Body of pancreas (tissue), 4 donors: ENCODE measurements at regions not wholly inside any gene's neighbourhood (a gene's known extent, or its start where the extent isn't known, plus 50 kb on each side); places are given as distances from the start of the nearest gene placed in this dataset.

Experiments
- ATAC-seq: fragments of 150-250 bp; one replicate; pipeline ENCODE4 v1.9.1; 2016
- DNase-seq, 4 donors: peaks; one replicate each; pipeline ENCODE4 v3.0.0-alpha.2; 2019
- H3K27ac ChIP-seq, 4 donors: fragments of 200-600 bp; sonication (generic); 1 replicate in 3 of 4; 2 replicates in 1 of 4; pipeline versions ENCODE4 v1.5.1 to v1.6.1; 2016 to 2019; ENCODE audit warnings: mild to moderate bottlenecking in 1 of 4, mixed read lengths in 1 of 4, moderate library complexity in 1 of 4
- H3K27me3 ChIP-seq, 2 donors: fragments of 200-600 bp; sonication (generic); one replicate each; pipeline ENCODE4 v1.6.0; 2016; ENCODE audit warnings: mild to moderate bottlenecking in 1 of 2
- H3K36me3 ChIP-seq, 2 donors: fragments of 200-600 bp; sonication (generic); replicated peaks in 1 of 2; 2 replicates each; pipeline ENCODE4 v1.5.1; 2016; ENCODE audit warnings: low read depth in 2 of 2; ENCODE audit not compliant: insufficient read depth in 1 of 2
- H3K4me1 ChIP-seq: fragments of 200-600 bp; sonication (generic); one replicate; pipeline ENCODE4 v1.6.0; 2016
- H3K4me3 ChIP-seq, 2 donors: fragments of 200-600 bp; sonication (generic); 1 replicate in 1 of 2; 2 replicates in 1 of 2; pipeline ENCODE4 v1.5.1; 2016 to 2019
- H3K9me3 ChIP-seq, 3 donors: fragments of 200-600 bp; sonication (generic); 1 replicate in 2 of 3; 2 replicates in 1 of 3; pipeline ENCODE4 v1.5.1; 2016
- POLR2A ChIP-seq, 3 donors: fragments of 450-650 bp; IDR thresholded peaks; one replicate each; pipeline ENCODE4 v1.6.1; 2016; ENCODE audit warnings: antibody characterized with exemption in 3 of 3, mild to moderate bottlenecking in 2 of 3
- WGBS, 2 donors: methylation state at CpG; one replicate each; pipeline ENCODE4 v1.1.5; 2017; 5-methylcytosine and 5-hydroxymethylcytosine counted together
- intact Hi-C: fragments of 100-400 bp; cut with DNase I; formaldehyde crosslinking; loops from one replicate; pipeline ENCODE4 v1.15.1; 2023
- TF ChIP-seq, protein P1 (sequence below), 7 experiments: fragments of 450-650 bp in 4 of 7; fragments of 200-600 bp in 3 of 7; sonication (generic) in 3 of 7; IDR thresholded peaks; one replicate each; pipeline ENCODE4 v1.5.1; 2016 to 2019; ENCODE audit warnings: antibody characterized with exemption in 7 of 7

GRCh38 chr2:52686935-52687334 is 1080.7 kb upstream of the CHAC2 start:
- no peak overlapping the region for H3K27ac ChIP-seq
- no peaks in the 10 kb centered on the region for H3K27me3 ChIP-seq
- intact Hi-C loops = no loop called here
- no peaks in the 10 kb centered on the region for H3K4me1 ChIP-seq
- H3K4me3 ChIP-seq = no peak overlapping the region
- TF ChIP-seq POLR2A (IDR thresholded peaks at IDR 0.05) = no peak
- TF ChIP-seq, protein P1, sequence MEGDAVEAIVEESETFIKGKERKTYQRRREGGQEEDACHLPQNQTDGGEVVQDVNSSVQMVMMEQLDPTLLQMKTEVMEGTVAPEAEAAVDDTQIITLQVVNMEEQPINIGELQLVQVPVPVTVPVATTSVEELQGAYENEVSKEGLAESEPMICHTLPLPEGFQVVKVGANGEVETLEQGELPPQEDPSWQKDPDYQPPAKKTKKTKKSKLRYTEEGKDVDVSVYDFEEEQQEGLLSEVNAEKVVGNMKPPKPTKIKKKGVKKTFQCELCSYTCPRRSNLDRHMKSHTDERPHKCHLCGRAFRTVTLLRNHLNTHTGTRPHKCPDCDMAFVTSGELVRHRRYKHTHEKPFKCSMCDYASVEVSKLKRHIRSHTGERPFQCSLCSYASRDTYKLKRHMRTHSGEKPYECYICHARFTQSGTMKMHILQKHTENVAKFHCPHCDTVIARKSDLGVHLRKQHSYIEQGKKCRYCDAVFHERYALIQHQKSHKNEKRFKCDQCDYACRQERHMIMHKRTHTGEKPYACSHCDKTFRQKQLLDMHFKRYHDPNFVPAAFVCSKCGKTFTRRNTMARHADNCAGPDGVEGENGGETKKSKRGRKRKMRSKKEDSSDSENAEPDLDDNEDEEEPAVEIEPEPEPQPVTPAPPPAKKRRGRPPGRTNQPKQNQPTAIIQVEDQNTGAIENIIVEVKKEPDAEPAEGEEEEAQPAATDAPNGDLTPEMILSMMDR (IDR thresholded peaks at IDR 0.05) = no peak
- H3K9me3 ChIP-seq = no peaks in the 10 kb centered on the region
- no peaks in the 10 kb centered on the region for H3K36me3 ChIP-seq
- no peak for DNase-seq
- 38 to 54% methylated on average over 2 of the region's 2 CpGs for WGBS, 2 donors
- no peak for ATAC-seq

DNA sequence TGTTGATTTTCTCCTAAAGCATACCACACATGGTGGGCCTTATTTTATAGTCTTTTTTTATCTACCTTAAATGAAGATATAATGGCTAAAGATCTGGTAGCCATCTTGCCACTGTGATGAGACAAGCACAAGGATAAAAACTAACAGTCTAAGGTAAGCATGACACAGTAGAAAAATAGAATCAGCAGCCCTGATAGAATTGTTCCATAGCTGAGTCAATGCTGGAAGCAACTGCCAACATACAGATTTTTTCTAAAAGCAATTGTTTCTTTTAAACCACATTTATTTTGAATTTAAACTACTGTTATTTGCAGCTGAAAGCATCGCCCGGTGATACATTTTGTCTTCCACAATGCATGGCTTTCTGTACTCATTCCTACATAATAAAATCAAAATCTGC is 1091.5 kb upstream of the CHAC2 start:
- ATAC-seq (no peak), DNase-seq (no peak)
- H3K36me3 ChIP-seq = no peaks in the 10 kb centered on the region
- 88 to 94% methylated on average over 2 of the region's 2 CpGs for WGBS, 2 donors
- no peak for TF ChIP-seq POLR2A (IDR thresholded peaks at IDR 0.05)
- TF ChIP-seq, protein P1 (IDR thresholded peaks at IDR 0.05) = no peak
- intact Hi-C loops = no loop called here
- H3K4me1 ChIP-seq = no peaks in the 10 kb centered on the region
- H3K4me3 ChIP-seq = no peak overlapping the region
- no peaks in the 10 kb centered on the region for H3K9me3 ChIP-seq
- no peaks in the 10 kb centered on the region for H3K27me3 ChIP-seq
- no peak overlapping the region for H3K27ac ChIP-seq

DNA sequence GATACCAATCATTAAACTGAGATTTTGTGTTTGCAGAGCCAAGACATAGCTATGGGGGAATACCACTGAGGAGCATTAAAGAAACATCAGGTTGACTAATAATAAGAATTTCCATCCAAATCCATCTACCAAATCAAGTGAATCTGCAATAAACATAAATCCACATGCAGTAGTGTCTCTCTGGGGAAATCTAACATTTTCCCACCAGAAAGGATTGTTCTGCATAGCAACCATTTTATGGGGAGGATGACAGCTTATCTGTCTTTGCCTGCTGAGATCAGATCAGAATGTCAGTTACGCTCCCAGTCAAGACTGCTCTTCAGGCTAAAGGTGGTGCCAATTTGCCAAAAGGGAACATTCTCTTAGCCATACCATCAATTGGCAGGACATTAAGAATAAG is 1098.9 kb upstream of the CHAC2 start:
- intact Hi-C loops = no loop called here
- no peak for TF ChIP-seq POLR2A (IDR thresholded peaks at IDR 0.05)
- TF ChIP-seq, protein P1 (IDR thresholded peaks at IDR 0.05) = no peak
- DNase-seq (no peak), ATAC-seq (no peak)
- no peak overlapping the region for H3K4me3 ChIP-seq
- no peaks in the 10 kb centered on the region for H3K36me3 ChIP-seq
- 92 to 94% methylated on average over 1 of the region's 1 CpG for WGBS, 2 donors
- H3K27me3 ChIP-seq = no peaks in the 10 kb centered on the region
- H3K9me3 ChIP-seq = no peaks in the 10 kb centered on the region
- no peak overlapping the region for H3K27ac ChIP-seq
- no peaks in the 10 kb centered on the region for H3K4me1 ChIP-seq

DNA sequence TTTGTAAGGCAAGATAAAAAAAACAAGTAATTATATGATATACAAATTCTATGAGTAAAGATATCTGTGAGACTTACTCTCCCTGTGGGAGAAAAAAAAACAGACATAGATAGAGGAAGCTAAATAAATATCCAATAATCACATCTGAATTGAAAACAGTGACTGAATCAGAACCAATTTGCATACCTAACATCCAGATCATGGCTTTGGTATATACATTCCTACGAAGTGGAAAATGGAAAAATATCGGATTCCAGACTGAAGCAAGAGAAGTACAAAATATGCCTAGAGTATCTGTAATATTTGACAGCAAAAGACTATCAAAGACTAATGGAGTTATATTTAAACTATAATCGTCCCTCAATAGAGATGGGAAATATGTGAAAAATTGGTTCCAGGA is 1108.1 kb upstream of the CHAC2 start:
- H3K36me3 ChIP-seq = no peaks in the 10 kb centered on the region
- no peaks in the 10 kb centered on the region for H3K4me1 ChIP-seq
- no peak for DNase-seq
- H3K9me3 ChIP-seq = no peaks in the 10 kb centered on the region
- no peaks in the 10 kb centered on the region for H3K27me3 ChIP-seq
- intact Hi-C loops = no loop called here
- H3K4me3 ChIP-seq = no peak overlapping the region
- TF ChIP-seq, protein P1 (IDR thresholded peaks at IDR 0.05) = no peak
- no peak for TF ChIP-seq POLR2A (IDR thresholded peaks at IDR 0.05)
- no peak for ATAC-seq
- H3K27ac ChIP-seq = no peak overlapping the region
- WGBS, 2 donors = 76 to 79% methylated on average over 3 of the region's 3 CpGs

- DNase-seq = no peak
Measured at GRCh38 chr2:52658598-52658997, 1109.0 kb upstream of the CHAC2 start.

More at GRCh38 chr2:52658598-52658997, 1109.0 kb upstream of the CHAC2 start:
- no peak overlapping the region for H3K4me3 ChIP-seq
- ATAC-seq = no peak
- no peak overlapping the region for H3K27ac ChIP-seq
- intact Hi-C loops = no loop called here
- H3K27me3 ChIP-seq = no peaks in the 10 kb centered on the region
- TF ChIP-seq, protein P1 (IDR thresholded peaks at IDR 0.05) = no peak
- no peak for TF ChIP-seq POLR2A (IDR thresholded peaks at IDR 0.05)
- H3K9me3 ChIP-seq = no peaks in the 10 kb centered on the region
- H3K36me3 ChIP-seq = no peaks in the 10 kb centered on the region
- no peaks in the 10 kb centered on the region for H3K4me1 ChIP-seq
- 15 to 29% methylated on average over 1 of the region's 1 CpG for WGBS, 2 donors
